ENCODE measurements at regions not wholly inside any gene's neighbourhood (a gene's known extent, or its start where the extent isn't known, plus 50 kb on each side); places are given as distances from the start of the nearest gene placed in this dataset.

- Histone ChIP-seq H3K36me3 (ENCODE audit: control insufficient read depth, insufficient read depth, low read length) (no peaks in the 10 kb centered on the region), H3K4me3 (ENCODE audit: low read depth, low read length) (no peak overlapping the region), H3K9me3 (ENCODE audit: control insufficient read depth, low read length) (no peaks in the 10 kb centered on the region), H3K9ac (no peak overlapping the region), H3K27ac (no peak overlapping the region), H2AFZ (no peak overlapping the region), H3K79me2 (no peaks in the 10 kb centered on the region), H3K4me2 (ENCODE audit: low read length) (no peak overlapping the region), H3K4me1 (no peaks in the 10 kb centered on the region), H3K27me3 (ENCODE audit: control insufficient read depth, insufficient read depth, low read length) (no peaks in the 10 kb centered on the region)
- TF ChIP-seq CTCF (IDR thresholded peaks at IDR 0.05): no peak
Measured at GRCh38 chr1:229887043-229887822, 179.8 kb upstream of the GALNT2 start.

GRCh38 chr1:229888157-229888556, 178.9 kb upstream of the GALNT2 start:
- no peak overlapping the region for H3K9ac ChIP-seq
- H3K27me3 ChIP-seq (ENCODE audit: control insufficient read depth, insufficient read depth, low read length): no peaks in the 10 kb centered on the region
- H3K79me2 ChIP-seq: no peaks in the 10 kb centered on the region
- H3K27ac ChIP-seq: no peak overlapping the region
- no peak overlapping the region for H3K4me2 ChIP-seq (ENCODE audit: low read length)
- no peaks in the 10 kb centered on the region for H3K36me3 ChIP-seq (ENCODE audit: control insufficient read depth, insufficient read depth, low read length)
- TF ChIP-seq CTCF (IDR thresholded peaks at IDR 0.05): no peak
- H2AFZ ChIP-seq: no peak overlapping the region
- no peaks in the 10 kb centered on the region for H3K4me1 ChIP-seq
- H3K4me3 ChIP-seq (ENCODE audit: low read depth, low read length): no peak overlapping the region
- H3K9me3 ChIP-seq (ENCODE audit: control insufficient read depth, low read length): no peaks in the 10 kb centered on the region

GRCh38 chr1:229888561-229889001, 178.5 kb upstream of the GALNT2 start:
- no peak overlapping the region for H3K4me2 ChIP-seq (ENCODE audit: low read length)
- H3K79me2 ChIP-seq: no peaks in the 10 kb centered on the region
- H2AFZ ChIP-seq: no peak overlapping the region
- no peaks in the 10 kb centered on the region for H3K9me3 ChIP-seq (ENCODE audit: control insufficient read depth, low read length)
- H3K27ac ChIP-seq: no peak overlapping the region
- no peak for TF ChIP-seq CTCF (IDR thresholded peaks at IDR 0.05)
- no peaks in the 10 kb centered on the region for H3K27me3 ChIP-seq (ENCODE audit: control insufficient read depth, insufficient read depth, low read length)
- no peak overlapping the region for H3K4me3 ChIP-seq (ENCODE audit: low read depth, low read length)
- no peaks in the 10 kb centered on the region for H3K36me3 ChIP-seq (ENCODE audit: control insufficient read depth, insufficient read depth, low read length)
- no peaks in the 10 kb centered on the region for H3K4me1 ChIP-seq
- H3K9ac ChIP-seq: no peak overlapping the region

- Histone ChIP-seq H3K36me3 (ENCODE audit: control insufficient read depth, insufficient read depth, low read length) (no peaks in the 10 kb centered on the region), H3K9ac (no peak overlapping the region), H3K4me1 (no peaks in the 10 kb centered on the region), H3K27me3 (ENCODE audit: control insufficient read depth, insufficient read depth, low read length) (no peaks in the 10 kb centered on the region), H3K27ac (no peak overlapping the region), H3K79me2 (no peaks in the 10 kb centered on the region), H3K4me2 (ENCODE audit: low read length) (no peak overlapping the region), H3K4me3 (ENCODE audit: low read depth, low read length) (no peak overlapping the region), H3K9me3 (ENCODE audit: control insufficient read depth, low read length) (no peaks in the 10 kb centered on the region), H2AFZ (no peak overlapping the region)
- TF ChIP-seq CTCF (IDR thresholded peaks at IDR 0.05): no peak
Measured at GRCh38 chr1:229889031-229889517, 178.0 kb upstream of the GALNT2 start.

- Histone ChIP-seq H3K27me3 (ENCODE audit: control insufficient read depth, insufficient read depth, low read length) (no peaks in the 10 kb centered on the region), H3K27ac (no peak overlapping the region), H3K4me3 (ENCODE audit: low read depth, low read length) (no peak overlapping the region), H3K9ac (no peak overlapping the region), H3K4me2 (ENCODE audit: low read length) (no peak overlapping the region), H2AFZ (no peak overlapping the region), H3K4me1 (no peaks in the 10 kb centered on the region), H3K36me3 (ENCODE audit: control insufficient read depth, insufficient read depth, low read length) (no peaks in the 10 kb centered on the region), H3K79me2 (no peaks in the 10 kb centered on the region), H3K9me3 (ENCODE audit: control insufficient read depth, low read length) (no peaks in the 10 kb centered on the region)
- no peak for TF ChIP-seq CTCF (IDR thresholded peaks at IDR 0.05)
Measured at GRCh38 chr1:229891227-229891626, 175.8 kb upstream of the GALNT2 start.

All from parathyroid adenoma (tissue), 2 donors.